IPS DF 19.7 (cell line): ENCODE measurements at regions not wholly inside any gene's neighbourhood (a gene's known extent, or its start where the extent isn't known, plus 50 kb on each side); places are given as distances from the start of the nearest gene placed in this dataset.

ENCODE experiments used
- DNase-seq: peaks from one replicate; pipeline ENCODE4 v3.0.0-alpha.2; 2013; ENCODE audit warnings: low read depth, low spot score

DNA sequence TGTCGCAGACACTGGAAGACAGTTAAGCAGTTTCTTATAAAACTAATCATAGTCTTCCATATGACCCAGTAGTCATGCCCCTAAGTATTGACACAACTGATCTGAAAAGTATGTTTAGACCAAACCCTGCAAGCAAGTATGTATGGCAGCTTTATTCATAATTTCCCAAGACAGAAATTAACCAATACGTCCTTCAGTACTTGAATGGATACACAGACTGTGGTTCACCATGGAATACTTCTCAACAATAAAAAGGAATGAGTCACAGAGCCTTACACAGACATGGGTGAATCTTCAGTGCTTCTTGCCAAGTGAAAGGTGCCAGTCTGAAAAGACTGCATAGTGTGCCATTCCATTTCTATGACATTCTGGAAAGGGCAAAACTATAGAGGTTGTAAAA, 50.2 kb upstream of the AKR1E2 start:
- DNase-seq = no peak

DNA sequence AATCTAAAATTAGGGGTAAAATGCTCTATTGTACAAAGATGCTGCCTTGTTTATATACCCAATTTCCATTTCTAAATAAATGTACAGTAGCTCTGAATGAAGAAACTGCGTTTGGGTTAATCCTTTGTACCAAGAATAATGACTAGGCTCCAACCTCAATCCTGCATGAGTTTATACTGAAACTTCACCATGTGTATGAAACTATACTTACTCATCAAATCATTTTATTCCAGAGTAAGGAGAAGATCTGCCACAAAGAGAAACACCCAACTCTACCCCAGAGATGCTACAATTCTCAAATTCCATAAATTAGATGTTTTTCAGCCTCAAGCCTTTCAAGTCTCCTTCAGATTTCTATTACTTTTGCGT, 53.8 kb upstream of the AKR1E2 start:
- no peak for DNase-seq

DNA sequence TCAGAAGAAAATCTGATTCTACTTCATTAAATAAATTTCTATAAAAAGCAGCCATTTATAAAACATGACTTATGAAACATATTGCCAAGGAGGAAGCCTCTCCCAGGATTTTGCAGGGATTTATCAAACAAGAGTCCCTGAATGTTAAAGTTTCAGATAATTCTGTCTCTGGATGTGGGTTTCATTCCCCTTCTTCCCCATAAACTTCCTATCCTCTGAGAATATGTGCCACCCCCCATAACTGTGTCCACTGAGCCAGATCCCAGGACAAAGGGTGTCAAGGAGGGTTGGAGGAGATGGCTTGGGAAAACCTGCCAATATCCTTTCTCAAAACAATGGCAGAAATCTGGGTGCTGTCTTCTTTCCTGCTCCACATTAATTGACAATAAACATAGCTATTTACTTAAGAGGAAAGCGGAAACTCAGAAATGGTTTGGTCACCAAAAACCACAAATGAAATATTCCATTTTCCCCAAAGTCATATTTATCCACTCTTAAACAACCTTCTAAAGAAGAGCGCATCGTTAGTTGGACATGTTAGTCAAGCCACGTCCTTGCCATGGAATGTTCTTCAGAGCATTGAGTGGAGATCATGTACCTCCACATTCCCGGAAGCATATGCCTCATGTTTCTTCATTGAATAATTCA, 54.3 kb upstream of the AKR1E2 start:
- DNase-seq = no peak

DNA sequence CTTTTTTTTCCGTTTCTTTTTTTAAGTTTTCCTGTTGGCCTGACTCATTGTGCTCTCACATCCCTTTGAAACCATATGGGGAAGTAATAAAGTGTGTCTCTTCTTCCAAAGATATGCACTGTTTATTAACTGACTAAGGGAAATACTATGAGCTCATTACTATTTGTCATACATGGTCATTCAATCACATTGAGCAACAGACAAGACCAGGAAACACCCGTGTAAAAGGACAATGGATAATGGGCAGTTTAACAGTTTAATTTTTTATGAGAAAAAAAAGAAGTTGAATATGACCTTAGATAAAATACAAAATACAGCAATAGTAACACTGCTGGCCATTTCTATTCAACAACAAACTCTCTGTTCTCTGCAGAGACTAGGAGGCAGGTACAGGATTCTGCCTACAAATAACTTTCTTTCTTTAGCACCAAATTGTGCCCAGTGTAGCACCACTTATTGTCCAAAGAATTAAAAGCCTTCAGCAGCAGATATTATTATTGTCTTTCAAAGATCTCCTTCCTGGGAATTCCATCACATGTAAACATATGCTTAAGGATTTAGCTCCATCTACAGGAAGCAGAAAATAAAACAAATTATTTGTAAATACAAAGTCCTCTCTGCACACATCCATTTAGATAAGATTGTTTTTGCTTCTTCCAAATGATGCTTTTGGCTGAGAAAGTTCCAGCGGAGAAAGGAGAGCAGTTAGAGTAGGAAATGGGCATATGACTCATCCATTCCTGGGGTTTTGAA, 55.0 kb upstream of the AKR1E2 start:
- DNase-seq = no peak

DNA sequence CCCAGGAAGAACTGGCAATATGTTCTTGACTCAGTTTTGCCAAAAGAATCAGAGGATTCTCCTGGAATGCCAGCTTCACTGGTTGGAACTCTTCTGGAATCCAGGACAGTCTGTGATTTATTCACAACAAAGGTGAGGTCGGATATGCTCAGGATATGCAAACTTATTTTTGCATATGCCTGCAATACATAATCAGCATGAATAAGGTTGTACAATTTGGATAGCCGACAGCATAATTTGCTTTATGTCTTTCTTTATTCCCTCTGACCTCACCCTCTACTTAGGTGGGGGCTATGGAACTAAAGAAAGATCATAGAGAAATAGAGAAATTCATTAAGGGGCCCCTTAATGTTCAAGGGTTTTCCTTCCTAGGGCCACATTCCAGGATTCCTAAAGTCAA, 57.6 kb upstream of the AKR1E2 start:
- DNase-seq = no peak

DNA sequence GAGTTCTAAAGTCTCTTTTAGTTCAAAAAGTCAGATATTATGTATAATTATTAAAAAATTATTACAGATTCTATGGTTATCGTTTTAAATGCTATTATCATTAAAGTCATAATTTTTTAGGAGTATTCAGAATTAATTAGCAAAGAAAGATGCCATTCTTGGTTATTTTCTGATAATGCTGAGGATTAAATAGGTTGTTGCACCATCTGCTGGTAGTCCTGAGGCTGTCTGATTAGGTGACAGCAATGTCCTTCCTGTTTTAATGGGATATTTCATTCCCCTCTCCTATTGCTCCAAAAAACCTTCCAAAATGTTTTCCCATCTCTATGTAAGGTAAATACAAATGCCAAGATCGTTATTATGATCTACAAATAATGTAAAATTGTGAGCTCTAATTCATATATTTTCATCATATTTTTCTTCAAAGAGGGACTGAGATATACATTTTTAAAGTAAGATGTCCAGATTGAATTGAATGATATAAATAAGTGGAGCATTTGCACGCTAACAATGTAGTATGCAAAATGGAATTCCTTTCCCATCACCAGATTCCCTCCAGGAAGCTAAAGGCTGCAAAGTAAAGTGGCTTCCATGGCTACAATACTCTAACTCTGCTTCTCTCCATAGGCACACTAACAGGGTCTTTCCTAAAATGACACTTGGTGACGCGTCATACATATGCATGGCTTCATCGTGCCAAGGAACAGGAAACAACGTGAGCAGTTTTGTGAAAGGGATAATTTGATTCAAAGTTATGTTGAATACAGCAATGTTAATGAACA, 58.8 kb upstream of the AKR1E2 start:
- no peak for DNase-seq

DNA sequence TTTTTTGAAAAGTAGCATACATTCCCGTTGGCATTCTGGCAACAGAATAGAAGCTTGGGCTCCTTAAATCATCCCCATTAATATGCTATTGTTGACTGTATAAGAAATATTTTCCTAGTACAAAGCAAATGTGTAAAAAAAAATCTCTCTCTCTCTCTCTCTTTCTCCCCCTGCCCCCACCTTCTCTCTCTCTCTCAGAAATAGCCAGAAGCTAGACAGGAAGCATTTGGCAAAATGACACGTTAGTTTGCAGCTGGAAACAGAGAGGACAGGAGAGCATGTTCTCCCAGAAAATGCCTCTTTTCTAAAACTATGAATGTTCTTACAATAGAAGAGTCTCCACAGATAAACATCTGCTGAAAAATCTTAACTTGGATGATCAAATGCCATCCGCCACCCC, 59.6 kb upstream of the AKR1E2 start:
- no peak for DNase-seq

DNA sequence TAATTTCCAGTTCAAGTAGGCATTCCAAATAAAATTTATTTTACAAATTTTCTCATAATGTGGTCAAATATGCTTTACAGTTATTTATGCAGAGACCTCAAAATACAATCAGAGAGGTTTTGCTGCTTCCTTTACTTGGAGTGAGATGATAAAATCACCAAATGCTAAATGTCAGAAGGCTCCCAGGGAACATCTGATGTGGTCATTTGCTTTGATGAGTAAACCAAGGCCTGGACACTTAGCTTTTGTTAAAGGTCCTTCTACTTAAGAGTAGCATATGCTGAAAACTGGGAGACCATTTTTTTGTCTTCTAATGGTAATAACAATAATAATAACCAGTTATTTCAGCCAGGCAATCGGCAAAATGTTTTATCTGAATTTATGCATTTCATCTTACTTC, 60.6 kb upstream of the AKR1E2 start:
- no peak for DNase-seq

DNA sequence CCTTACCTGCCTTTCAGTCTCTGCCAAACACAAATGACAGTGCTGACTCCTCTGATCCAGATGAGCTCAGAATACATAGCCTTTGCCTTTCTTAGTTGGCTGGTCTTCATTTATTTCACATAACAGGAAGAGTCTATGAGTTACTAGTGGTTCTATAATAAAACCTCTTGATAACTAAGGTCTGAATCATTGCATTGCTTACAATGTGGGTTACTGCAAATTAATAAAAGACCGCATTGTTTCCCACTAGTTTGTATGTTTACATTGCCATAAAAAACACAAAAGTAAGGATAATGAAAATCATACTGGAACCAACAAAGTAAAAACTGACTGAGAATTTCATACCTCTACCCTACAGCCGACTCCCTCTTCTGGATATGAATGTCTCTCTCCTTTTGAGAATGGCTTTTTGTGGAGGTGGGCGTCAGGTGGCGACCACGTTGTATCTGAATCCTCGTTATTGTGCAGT, 62.0 kb upstream of the AKR1E2 start:
- no peak for DNase-seq

DNA sequence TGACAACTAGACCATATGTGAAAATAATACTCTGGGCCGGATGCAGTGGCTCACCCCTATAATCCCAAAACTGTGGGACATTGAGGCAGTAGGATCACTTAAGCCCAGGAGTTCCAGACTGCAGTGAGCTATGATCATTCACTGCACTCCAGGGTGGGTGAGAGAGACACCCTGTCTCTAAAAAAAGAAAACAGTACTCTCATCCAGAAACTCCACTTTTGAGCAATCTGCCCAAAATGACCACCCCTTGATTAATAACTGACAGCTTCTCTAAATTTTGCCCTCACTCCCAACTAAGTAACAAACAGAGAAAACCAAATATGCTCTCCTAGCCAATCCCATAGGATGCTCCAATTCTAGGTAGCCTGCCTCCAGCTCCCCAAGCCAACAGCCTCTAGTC, 62.5 kb upstream of the AKR1E2 start:
- no peak for DNase-seq

DNA sequence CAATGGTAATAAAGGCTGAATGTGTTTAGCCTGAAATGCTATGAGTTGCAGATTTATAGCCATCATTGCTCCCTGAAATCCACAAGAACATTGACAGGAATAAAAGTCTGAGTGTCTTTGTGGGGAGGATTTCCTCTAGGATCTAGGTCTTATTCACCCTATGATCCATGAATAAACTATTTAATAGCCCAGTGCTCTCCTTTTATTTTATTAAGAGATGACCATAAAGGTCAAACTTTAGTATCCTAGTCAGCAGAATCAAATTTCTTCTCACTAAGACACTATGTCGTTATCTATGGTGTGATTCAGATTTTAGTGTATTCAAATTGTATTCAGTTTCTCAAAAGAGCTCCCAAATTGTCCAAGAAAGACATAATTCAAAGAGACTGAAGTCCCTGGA, 67.8 kb upstream of the AKR1E2 start:
- DNase-seq = no peak

DNA sequence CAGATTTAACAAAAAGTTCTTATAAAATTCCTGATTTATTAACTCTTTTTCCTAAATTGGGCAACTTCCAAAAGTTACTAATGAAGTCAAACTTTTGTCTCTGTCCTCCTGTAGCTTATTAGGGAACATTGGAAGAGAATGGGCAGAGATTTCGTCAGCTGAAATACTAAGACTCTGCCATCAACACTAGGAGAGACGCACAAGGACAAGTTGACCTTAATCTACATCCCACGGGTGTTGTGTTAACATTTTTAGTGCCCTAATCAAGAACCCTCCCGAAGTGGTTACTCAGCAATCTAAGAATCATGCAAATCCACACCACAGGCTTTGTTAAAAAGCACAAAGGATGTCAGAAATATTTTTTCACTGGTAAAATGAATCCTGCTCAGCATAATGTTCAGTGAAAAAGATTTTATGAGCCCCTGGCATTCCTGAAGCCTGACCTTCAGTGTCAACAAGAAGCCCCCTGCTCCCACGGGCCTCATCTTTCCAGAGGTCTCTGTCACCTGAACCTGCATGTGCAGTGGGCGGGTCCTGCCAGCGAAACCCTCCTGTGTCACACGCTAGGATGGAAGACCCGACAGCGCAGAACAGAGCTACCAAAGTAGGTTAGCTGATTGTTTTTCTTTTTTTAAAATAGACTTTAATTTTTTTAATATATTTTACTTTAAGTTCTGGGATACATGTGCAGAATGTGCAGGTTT, 70.6 kb upstream of the AKR1E2 start:
- DNase-seq = no peak

DNA sequence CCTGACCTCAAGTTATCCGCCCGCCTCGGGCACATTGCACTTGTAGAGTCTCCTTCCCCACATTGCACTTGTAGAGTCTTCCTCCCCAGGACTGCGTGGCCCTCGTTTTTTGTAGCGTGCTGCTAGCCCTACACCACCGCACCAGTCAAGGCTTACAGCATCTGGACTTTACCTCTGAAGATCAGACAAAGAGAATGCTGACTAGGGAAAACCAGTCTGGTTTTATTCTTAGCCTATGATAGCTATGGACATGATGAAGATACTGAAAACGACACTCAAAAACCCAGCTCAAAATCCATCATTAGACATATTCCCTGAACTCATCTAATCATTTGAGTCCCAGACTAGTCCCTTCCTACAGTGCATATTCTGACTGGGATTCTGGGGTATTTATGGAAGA, 71.9 kb upstream of the AKR1E2 start:
- DNase-seq = no peak

DNA sequence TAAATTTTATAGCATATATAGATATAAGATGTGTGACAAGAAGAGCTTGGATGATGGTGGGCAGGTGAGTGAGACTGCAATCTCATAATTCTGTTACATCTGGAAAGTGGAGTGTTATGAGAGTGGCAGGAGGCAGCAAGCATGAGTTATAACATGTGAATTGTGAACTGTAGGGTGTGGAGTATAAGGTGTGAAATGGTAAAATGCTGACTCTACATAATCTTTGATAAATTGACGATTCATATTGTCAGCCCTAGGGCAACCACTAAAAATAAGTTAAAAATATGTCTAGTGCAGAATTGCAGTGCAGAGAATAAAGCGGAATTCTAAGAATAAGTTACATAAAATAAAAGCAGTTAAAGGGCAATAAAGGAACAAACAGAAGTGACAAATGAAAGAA, 74.8 kb upstream of the AKR1E2 start:
- no peak for DNase-seq

DNA sequence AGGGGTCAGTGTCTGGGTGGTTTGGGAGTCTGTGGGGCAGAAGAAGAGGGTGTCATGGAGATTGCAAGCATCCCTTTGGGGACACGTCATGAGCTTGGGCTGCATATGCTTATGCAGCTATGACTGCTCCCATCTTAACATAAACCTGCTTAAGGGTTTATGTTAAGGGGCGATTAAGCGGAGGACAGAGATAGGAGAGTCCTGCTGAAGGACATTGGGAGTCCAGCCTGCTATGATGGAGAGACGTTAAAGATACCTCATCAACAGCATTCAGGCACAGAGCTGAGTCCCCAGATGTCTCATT, 76.8 kb upstream of the AKR1E2 start:
- DNase-seq = no peak

DNA sequence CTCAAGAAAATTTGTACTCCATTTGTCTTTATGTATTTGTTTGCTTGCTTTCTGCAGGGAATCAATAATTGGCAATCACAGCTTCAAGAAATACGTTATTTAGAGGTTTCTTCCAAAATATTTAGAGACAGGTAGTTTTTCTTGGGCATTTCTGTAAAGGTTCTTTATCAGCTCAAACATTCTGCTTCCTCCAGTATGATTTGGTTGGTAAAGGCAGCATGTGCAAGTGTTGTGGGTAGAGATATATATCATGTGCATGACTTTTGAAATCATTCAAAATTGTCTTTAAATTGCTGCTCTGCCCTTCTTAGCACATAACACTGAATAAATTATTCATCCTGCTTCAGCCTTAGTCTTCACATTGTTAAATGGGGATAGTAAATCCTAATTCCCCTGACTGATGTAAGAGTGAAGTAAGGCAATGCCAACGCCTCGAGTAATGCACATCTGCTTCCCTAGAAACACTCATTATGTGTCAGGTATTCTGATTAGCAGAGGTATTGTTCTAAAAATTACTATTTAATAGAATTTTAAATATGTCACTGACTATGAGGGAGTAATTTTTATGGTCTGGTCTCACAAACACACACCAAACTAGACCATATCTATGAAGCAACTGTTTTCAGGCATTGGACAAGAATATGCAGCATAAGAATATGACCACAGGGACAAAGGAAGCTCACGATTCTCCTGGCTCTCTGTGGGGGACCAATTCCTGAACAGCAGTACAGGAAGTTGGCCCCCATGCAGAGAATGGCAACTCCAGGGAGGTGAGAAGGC, 77.3 kb upstream of the AKR1E2 start:
- DNase-seq = no peak

DNA sequence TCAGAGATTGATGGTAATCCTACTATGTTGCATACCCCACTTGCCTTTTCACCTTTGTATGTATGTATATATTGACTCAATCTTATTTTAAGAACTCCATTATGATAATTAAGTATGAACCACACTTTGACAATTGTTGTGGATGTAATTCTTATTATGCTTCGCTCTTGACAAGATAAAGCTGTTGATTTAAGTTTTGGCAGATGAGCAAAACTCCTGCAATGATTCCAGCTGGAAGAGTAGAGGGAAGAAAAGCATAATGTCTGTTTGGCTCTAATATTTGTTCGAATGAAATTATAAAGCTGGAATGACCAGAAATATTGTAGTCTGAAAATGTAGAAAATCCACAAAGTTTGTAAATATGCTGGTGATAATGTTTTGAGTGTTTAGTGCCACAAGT, 83.8 kb upstream of the AKR1E2 start:
- no peak for DNase-seq

DNA sequence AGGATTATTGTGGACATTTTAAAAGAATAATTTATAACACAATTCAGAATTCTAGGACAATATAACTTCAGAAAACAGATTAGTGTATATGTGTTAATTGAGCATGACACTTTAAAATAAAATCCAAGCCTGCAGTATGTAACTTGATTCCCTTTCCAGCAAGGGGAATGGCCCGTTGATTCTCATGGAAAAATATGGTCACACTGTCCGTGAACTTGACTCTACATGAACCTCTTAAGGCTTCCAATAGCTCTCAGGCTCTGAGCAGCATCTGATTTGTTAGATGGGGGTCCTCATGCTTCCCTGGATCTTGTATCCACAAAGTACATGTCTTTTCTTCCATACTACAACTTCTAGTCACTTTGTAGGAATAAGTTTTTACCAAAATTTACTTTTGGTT, 85.5 kb upstream of the AKR1E2 start:
- no peak for DNase-seq

DNA sequence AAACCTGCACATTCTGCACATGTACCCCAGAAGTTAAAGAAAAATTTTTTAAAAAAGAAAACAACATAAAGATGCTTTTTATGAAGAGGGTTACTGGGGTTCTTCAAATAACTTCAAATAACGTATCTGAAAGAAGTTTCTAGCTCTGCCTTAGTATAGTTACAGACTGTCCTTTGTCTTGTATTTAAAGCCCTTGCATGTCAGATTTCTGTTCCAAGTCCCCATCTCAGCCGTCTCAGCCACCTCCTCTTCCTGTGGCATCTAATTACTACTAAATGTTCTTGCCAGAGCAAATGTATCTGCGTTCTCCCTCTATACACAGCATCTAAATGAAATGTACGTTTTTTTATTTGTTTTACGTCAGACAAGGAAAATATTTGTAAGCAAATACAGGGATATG, 89.4 kb upstream of the AKR1E2 start:
- DNase-seq = no peak

DNA sequence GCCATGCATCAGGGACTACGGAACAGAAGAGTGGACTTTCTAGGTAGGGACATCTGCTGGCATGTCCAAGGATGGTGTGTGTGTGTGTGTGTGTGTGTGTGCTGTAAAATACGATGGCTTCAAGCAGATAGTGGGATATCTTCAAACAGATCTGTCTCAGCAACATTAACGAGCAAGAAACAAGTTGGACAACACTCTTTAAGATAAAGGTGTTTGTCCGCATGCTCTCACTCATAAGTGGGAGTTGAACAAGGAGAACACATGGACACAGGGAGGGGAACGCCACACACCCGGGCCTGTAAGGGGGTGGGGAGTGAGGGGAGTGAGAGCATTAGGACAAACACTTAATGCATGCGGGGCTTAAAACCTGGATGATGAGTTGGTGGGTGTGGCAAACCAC, 89.8 kb upstream of the AKR1E2 start:
- DNase-seq = no peak

DNA sequence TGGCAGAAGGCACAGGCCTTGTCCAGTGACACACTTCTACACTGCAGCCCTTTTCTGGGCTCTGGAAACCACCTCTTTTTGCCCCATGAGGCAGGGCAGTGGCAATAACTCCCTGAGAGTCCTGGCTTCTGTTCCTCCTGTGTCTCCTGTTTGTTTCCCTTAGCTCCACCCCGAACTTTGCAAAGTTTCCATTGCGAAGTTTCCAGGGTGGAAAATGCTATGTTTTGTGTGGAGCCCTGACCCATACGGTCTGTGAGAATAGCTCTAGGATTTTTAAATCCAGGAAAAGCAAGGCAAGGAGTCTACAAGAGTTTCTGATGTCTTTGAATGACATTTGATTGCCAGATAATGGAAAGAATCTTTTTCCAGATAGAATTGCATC, 92.2 kb upstream of the AKR1E2 start:
- DNase-seq = no peak
